SK-N-SH treated with all-trans-retinoic acid at 6 μM for 48 hours (cell line): ENCODE measurements at regions not wholly inside any gene's neighbourhood (a gene's known extent, or its start where the extent isn't known, plus 50 kb on each side); places are given as distances from the start of the nearest gene placed in this dataset.

ENCODE experiments used
- ATAC-seq: fragments of 200-7000 bp; cut with Tn5 transposase; 3 replicates; pipeline ENCODE4 v1.9.1; 2020; ENCODE audit warnings: mild to moderate bottlenecking, moderate library complexity
- ARNTL ChIP-seq: fragments of 450-650 bp; formaldehyde crosslinking; IDR thresholded peaks from 2 replicates; pipeline ENCODE4 v1.5.0; 2020; ENCODE audit warnings: low read depth, mild to moderate bottlenecking, moderate library complexity, borderline replicate concordance
- BACH2 ChIP-seq: fragments of 250-450 bp; sonication (Bioruptor Pico); IDR thresholded peaks from 2 replicates; pipeline ENCODE4 v1.9.0; 2021; ENCODE audit warnings: mild to moderate bottlenecking, borderline replicate concordance
- ESRRG ChIP-seq: fragments of 250-450 bp; sonication (Bioruptor Pico); IDR thresholded peaks from 2 replicates; pipeline ENCODE4 v1.6.1; 2021; ENCODE audit warnings: mild to moderate bottlenecking
- GLIS3 ChIP-seq: fragments of 250-450 bp; sonication (Bioruptor Pico); IDR thresholded peaks from 2 replicates; pipeline ENCODE4 v1.5.0; 2020; ENCODE audit warnings: mild to moderate bottlenecking, moderate library complexity
- ISL1 ChIP-seq: fragments of 250-450 bp; sonication (Bioruptor Pico); IDR thresholded peaks from 2 replicates; pipeline ENCODE4 v2.1.2; 2022; ENCODE audit warnings: mild to moderate bottlenecking, moderate library complexity
- OSR1 ChIP-seq: fragments of 250-450 bp; sonication (Bioruptor Pico); IDR thresholded peaks from 2 replicates; pipeline ENCODE4 v1.8.0; 2022; ENCODE audit warnings: moderate library complexity, mild to moderate bottlenecking, inconsistent platforms
- PPARA ChIP-seq: fragments of 250-450 bp; sonication (Bioruptor Pico); IDR thresholded peaks from 2 replicates; pipeline ENCODE4 v1.5.0; 2020; ENCODE audit warnings: mild to moderate bottlenecking, borderline replicate concordance
- RARB ChIP-seq: fragments of 250-450 bp; sonication (Bioruptor Pico); IDR thresholded peaks from 2 replicates; pipeline ENCODE4 v1.8.0; 2021; ENCODE audit warnings: mild to moderate bottlenecking, moderate library complexity
- SNAI2 ChIP-seq: fragments of 250-450 bp; sonication (Bioruptor Pico); IDR thresholded peaks from 2 replicates; pipeline ENCODE4 v1.5.0; 2020; ENCODE audit warnings: mild to moderate bottlenecking, moderate library complexity
- TCF4 ChIP-seq: fragments of 250-450 bp; sonication (Bioruptor Pico); IDR thresholded peaks from 2 replicates; pipeline ENCODE4 v1.8.0; 2021; ENCODE audit warnings: mild to moderate bottlenecking, moderate library complexity, borderline replicate concordance
- ZC3H10 ChIP-seq: fragments of 250-450 bp; sonication (Bioruptor Pico); IDR thresholded peaks from 2 replicates; pipeline ENCODE4 v1.5.1; 2021; ENCODE audit warnings: mild to moderate bottlenecking, moderate library complexity
- ZFP3 ChIP-seq: fragments of 250-450 bp; sonication (Bioruptor Pico); IDR thresholded peaks from 2 replicates; pipeline ENCODE4 v1.5.0; 2020; ENCODE audit warnings: mild to moderate bottlenecking, moderate library complexity
- ZFP30 ChIP-seq: fragments of 450-650 bp; formaldehyde crosslinking; IDR thresholded peaks from 2 replicates; pipeline ENCODE4 v1.5.0; 2022; ENCODE audit warnings: mild to moderate bottlenecking, moderate library complexity
- ZNF565 ChIP-seq: fragments of 450-650 bp; formaldehyde crosslinking; conservative IDR thresholded peaks from 2 replicates; pipeline ENCODE4 v1.5.0; 2020; ENCODE audit warnings: low read depth, mild to moderate bottlenecking, moderate library complexity
- ZNF70 ChIP-seq: fragments of 450-650 bp; formaldehyde crosslinking; IDR thresholded peaks from 2 replicates; pipeline ENCODE4 v1.5.0; 2020; ENCODE audit warnings: mild to moderate bottlenecking, moderate library complexity
- TF ChIP-seq, protein P1 (sequence below): fragments of 250-450 bp; sonication (Bioruptor Pico); IDR thresholded peaks from 2 replicates; pipeline ENCODE4 v1.8.0; 2021; ENCODE audit warnings: low read depth, mild to moderate bottlenecking, moderate library complexity, borderline replicate concordance
- TF ChIP-seq, protein P2 (sequence below): fragments of 250-450 bp; sonication (Bioruptor Pico); IDR thresholded peaks from 2 replicates; pipeline ENCODE4 v1.5.1; 2021; ENCODE audit warnings: mild to moderate bottlenecking, moderate library complexity
- TF ChIP-seq, protein P3 (sequence below): fragments of 250-450 bp; sonication (Bioruptor Pico); IDR thresholded peaks from 2 replicates; pipeline ENCODE4 v1.5.1; 2020; ENCODE audit warnings: low read depth, mild to moderate bottlenecking, moderate library complexity
- TF ChIP-seq, protein P4 (sequence below): fragments of 250-450 bp; sonication (Bioruptor Pico); IDR thresholded peaks from 2 replicates; pipeline ENCODE4 v1.5.0; 2020; ENCODE audit warnings: mild to moderate bottlenecking, moderate library complexity

DNA sequence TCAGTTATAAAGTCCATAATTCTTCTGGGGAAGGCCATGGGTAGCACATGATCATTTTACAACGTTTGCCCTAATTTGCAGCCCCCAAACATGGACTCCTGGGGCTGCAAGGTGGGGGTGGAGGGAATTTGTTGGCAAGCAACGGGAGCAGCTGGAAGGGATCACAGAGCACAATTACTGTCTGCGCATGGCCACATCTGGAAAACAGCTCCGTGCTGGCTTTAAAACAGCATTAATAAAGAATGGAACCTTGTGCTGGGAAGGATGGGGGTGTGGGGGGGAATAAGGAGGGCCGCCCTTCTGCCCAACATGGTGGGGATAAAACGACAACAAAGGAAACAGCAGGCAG is 60.9 kb upstream of the SLC14A2 start:
- ATAC-seq: no peak
- TF ChIP-seq ZC3H10 (CRISPR knock-in tag) (no peak), OSR1 (no peak), ESRRG (CRISPR knock-in tag) (no peak), TCF4 (CRISPR knock-in tag) (no peak), ZNF70 (CRISPR knock-in tag) (no peak), BACH2 (CRISPR knock-in tag) (no peak), SNAI2 (CRISPR knock-in tag) (no peak), ISL1 (no peak), PPARA (CRISPR knock-in tag) (no peak), GLIS3 (CRISPR knock-in tag) (no peak)
- TF ChIP-seq, protein P1, sequence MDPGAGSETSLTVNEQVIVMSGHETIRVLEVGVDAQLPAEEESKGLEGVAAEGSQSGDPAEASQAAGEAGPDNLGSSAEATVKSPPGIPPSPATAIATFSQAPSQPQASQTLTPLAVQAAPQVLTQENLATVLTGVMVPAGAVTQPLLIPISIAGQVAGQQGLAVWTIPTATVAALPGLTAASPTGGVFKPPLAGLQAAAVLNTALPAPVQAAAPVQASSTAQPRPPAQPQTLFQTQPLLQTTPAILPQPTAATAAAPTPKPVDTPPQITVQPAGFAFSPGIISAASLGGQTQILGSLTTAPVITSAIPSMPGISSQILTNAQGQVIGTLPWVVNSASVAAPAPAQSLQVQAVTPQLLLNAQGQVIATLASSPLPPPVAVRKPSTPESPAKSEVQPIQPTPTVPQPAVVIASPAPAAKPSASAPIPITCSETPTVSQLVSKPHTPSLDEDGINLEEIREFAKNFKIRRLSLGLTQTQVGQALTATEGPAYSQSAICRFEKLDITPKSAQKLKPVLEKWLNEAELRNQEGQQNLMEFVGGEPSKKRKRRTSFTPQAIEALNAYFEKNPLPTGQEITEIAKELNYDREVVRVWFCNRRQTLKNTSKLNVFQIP: no peak

DNA sequence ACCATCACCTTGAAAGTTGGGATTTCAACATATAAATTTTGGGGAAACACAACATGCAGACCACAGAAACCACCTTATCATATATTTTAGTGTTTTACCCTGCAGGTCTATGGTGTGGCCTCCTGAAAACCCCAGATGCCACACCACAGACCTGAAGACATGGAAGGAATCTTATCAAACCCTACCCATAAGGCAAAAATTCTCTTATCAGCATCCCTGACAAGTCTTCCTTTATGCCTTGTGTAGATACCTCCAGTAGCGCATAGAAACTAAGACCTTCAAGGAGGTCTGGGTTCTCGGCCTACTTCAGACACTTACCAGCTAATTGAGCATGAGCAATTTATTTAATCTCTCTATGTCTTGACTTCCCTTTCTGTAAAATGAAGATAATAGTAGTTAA is 59.1 kb upstream of the SLC14A2 start:
- TF ChIP-seq, protein P2, sequence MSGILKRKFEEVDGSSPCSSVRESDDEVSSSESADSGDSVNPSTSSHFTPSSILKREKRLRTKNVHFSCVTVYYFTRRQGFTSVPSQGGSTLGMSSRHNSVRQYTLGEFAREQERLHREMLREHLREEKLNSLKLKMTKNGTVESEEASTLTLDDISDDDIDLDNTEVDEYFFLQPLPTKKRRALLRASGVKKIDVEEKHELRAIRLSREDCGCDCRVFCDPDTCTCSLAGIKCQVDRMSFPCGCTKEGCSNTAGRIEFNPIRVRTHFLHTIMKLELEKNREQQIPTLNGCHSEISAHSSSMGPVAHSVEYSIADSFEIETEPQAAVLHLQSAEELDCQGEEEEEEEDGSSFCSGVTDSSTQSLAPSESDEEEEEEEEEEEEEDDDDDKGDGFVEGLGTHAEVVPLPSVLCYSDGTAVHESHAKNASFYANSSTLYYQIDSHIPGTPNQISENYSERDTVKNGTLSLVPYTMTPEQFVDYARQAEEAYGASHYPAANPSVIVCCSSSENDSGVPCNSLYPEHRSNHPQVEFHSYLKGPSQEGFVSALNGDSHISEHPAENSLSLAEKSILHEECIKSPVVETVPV (CRISPR knock-in tag): no peak
- TF ChIP-seq, protein P3, sequence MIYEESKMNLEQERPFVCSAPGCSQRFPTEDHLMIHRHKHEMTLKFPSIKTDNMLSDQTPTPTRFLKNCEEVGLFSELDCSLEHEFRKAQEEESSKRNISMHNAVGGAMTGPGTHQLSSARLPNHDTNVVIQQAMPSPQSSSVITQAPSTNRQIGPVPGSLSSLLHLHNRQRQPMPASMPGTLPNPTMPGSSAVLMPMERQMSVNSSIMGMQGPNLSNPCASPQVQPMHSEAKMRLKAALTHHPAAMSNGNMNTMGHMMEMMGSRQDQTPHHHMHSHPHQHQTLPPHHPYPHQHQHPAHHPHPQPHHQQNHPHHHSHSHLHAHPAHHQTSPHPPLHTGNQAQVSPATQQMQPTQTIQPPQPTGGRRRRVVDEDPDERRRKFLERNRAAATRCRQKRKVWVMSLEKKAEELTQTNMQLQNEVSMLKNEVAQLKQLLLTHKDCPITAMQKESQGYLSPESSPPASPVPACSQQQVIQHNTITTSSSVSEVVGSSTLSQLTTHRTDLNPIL (CRISPR knock-in tag): no peak
- TF ChIP-seq ISL1 (no peak), RARB (CRISPR knock-in tag) (no peak), ZFP3 (CRISPR knock-in tag) (no peak), ZC3H10 (CRISPR knock-in tag) (no peak), TCF4 (CRISPR knock-in tag) (no peak), ZNF565 (CRISPR knock-in tag) (no peak)
- TF ChIP-seq, protein P4, sequence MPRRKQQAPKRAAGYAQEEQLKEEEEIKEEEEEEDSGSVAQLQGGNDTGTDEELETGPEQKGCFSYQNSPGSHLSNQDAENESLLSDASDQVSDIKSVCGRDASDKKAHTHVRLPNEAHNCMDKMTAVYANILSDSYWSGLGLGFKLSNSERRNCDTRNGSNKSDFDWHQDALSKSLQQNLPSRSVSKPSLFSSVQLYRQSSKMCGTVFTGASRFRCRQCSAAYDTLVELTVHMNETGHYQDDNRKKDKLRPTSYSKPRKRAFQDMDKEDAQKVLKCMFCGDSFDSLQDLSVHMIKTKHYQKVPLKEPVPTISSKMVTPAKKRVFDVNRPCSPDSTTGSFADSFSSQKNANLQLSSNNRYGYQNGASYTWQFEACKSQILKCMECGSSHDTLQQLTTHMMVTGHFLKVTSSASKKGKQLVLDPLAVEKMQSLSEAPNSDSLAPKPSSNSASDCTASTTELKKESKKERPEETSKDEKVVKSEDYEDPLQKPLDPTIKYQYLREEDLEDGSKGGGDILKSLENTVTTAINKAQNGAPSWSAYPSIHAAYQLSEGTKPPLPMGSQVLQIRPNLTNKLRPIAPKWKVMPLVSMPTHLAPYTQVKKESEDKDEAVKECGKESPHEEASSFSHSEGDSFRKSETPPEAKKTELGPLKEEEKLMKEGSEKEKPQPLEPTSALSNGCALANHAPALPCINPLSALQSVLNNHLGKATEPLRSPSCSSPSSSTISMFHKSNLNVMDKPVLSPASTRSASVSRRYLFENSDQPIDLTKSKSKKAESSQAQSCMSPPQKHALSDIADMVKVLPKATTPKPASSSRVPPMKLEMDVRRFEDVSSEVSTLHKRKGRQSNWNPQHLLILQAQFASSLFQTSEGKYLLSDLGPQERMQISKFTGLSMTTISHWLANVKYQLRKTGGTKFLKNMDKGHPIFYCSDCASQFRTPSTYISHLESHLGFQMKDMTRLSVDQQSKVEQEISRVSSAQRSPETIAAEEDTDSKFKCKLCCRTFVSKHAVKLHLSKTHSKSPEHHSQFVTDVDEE: no peak

DNA sequence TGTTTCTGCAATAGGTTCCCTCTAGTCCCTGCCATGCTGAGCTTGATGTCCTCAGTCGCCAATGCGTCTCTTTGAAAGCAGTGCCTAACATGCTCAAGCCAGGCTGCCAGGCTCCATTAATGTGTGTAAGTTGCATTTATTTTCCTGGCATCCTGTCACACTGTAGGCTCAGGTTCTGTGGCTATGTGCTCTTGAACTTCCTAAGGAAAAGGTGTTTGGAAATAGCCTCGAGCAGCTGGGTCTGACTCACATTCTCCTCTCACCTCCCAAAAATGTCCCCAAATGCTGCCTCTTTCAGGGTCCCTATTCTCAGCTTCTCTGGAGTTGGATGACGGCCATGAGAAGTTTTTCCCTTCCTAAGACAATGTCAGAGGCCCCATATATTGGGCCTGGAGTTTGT is 58.0 kb upstream of the SLC14A2 start:
- TF ChIP-seq, protein P4: no peak
- TF ChIP-seq, protein P3 (CRISPR knock-in tag): no peak
- TF ChIP-seq TCF4 (CRISPR knock-in tag) (no peak), ZNF565 (CRISPR knock-in tag) (no peak), ARNTL (CRISPR knock-in tag) (no peak), BACH2 (CRISPR knock-in tag) (no peak), ZC3H10 (CRISPR knock-in tag) (no peak), RARB (CRISPR knock-in tag) (no peak), ZFP30 (CRISPR knock-in tag) (no peak), ISL1 (no peak)
- no peak for ATAC-seq

More for the DNA sequence above, 59.1 kb upstream of the SLC14A2 start:
- no peak for ATAC-seq
